Kidney (tissue), 13 donors: ENCODE measurements at regions not wholly inside any gene's neighbourhood (a gene's known extent, or its start where the extent isn't known, plus 50 kb on each side); places are given as distances from the start of the nearest gene placed in this dataset.

Source experiments
- DNase-seq, 5 donors: peaks; one replicate each; pipeline ENCODE4 v3.0.0-alpha.2; 2013 to 2020
- FAIRE-seq: peaks from 2 replicates; lab custom pipeline; 2012; peaks lifted over from hg19 to GRCh38; lab: Jason Lieb, UNC
- H3K27ac ChIP-seq, 2 donors: one replicate each; pipeline ENCODE4 v1.7.0; 2013; ENCODE audit warnings: low read depth in 2 of 2, low read length in 2 of 2, inconsistent platforms in 1 of 2
- H3K27me3 ChIP-seq: one replicate; pipeline ENCODE4 v1.7.1; 2013; ENCODE audit warnings: low read length, inconsistent platforms; ENCODE audit not compliant: control insufficient read depth, insufficient read depth
- H3K36me3 ChIP-seq, 3 donors: one replicate each; pipeline versions ENCODE4 v1.7.0 to v1.7.1; 2013; ENCODE audit warnings: low read length in 3 of 3, control low read depth in 1 of 3, inconsistent platforms in 1 of 3; ENCODE audit not compliant: insufficient read depth in 3 of 3, control insufficient read depth in 2 of 3
- H3K4me1 ChIP-seq, 3 donors: one replicate each; pipeline versions ENCODE4 v1.7.0 to v1.7.1; 2013; ENCODE audit warnings: low read length in 3 of 3, inconsistent platforms in 1 of 3, low read depth in 1 of 3; ENCODE audit not compliant: control insufficient read depth in 2 of 3, insufficient read depth in 2 of 3
- H3K4me3 ChIP-seq, 3 donors: one replicate each; pipeline versions ENCODE4 v1.7.0 to v1.8.1; 2013; ENCODE audit warnings: low read length in 3 of 3, control low read depth in 1 of 3, inconsistent platforms in 1 of 3
- H3K9ac ChIP-seq, 3 donors: one replicate each; pipeline versions ENCODE4 v1.7.0 to v1.7.1; 2013; ENCODE audit warnings: low read length in 3 of 3, control low read depth in 1 of 3, inconsistent platforms in 1 of 3
- H3K9me3 ChIP-seq, 3 donors: one replicate each; pipeline versions ENCODE4 v1.7.0 to v1.7.1; 2013; ENCODE audit warnings: low read length in 3 of 3, control low read depth in 1 of 3, inconsistent platforms in 1 of 3; ENCODE audit not compliant: control insufficient read depth in 2 of 3, insufficient read depth in 1 of 3
- CTCF ChIP-seq: IDR thresholded peaks from 3 replicates; pipeline ENCODE4 v1.5.1; 2012; ENCODE audit warnings: mild to moderate bottlenecking, moderate library complexity, borderline replicate concordance; ENCODE audit not compliant: insufficient read depth; ENCODE audit errors: extremely low read depth
- intact Hi-C: fragments of 100-400 bp; cut with DNase I; formaldehyde crosslinking; loops from one replicate; pipeline ENCODE4 v1.11.1; 2022
- donor health status: control.
- donor health status: control.
- donor health status: control.
- donor health status: control.
- donor health status: control.
- donor health status: DM: yes; HTN: yes; CAD: no.
- donor health status: Normal renal cell carcinoma (clear cell type).

GRCh38 chr2:234858790-234859329 is 93.0 kb upstream of the SH3BP4 start:
- peaks cover 2 to 19% (median 16%) of the 10 kb centered on the region in 3 donors for H3K4me1 ChIP-seq
- no peak for TF ChIP-seq CTCF
- H3K27ac ChIP-seq, result no peak overlapping the region
- no peaks in the 10 kb centered on the region for H3K27me3 ChIP-seq
- H3K4me3 ChIP-seq, result no peak overlapping the region
- FAIRE-seq (no peak), DNase-seq (no peak)
- no peak overlapping the region for H3K9ac ChIP-seq
- no peaks in the 10 kb centered on the region for H3K9me3 ChIP-seq
- no peaks in the 10 kb centered on the region for H3K36me3 ChIP-seq
- intact Hi-C loops, result no loop called here

- Histone ChIP-seq H3K27me3 (no peaks in the 10 kb centered on the region), H3K4me3 (no peak overlapping the region), H3K36me3 (no peaks in the 10 kb centered on the region), H3K9me3 (no peaks in the 10 kb centered on the region), H3K27ac (no peak overlapping the region), H3K9ac (no peak overlapping the region), H3K4me1 (peaks cover 2 to 16% (median 13%) of the 10 kb centered on the region in 3 donors)
- no peak for DNase-seq
- FAIRE-seq, result no peak
- no peak for TF ChIP-seq CTCF
- intact Hi-C loops, result no loop called here
These were observed 93.7 kb upstream of the SH3BP4 start for GRCh38 chr2:234858145-234858544.

- TF ChIP-seq CTCF, result no peak
- intact Hi-C loops, result no loop called here
- Histone ChIP-seq H3K4me1 (peaks cover 0 to 3% (median 0%) of the 10 kb centered on the region in 3 donors), H3K27ac (no peak overlapping the region), H3K27me3 (no peaks in the 10 kb centered on the region), H3K9me3 (no peaks in the 10 kb centered on the region), H3K36me3 (no peaks in the 10 kb centered on the region), H3K4me3 (no peak overlapping the region), H3K9ac (no peak overlapping the region)
- DNase-seq, result no peak
- no peak for FAIRE-seq
These were observed 98.1 kb upstream of the SH3BP4 start for GRCh38 chr2:234853729-234854128.

- no peaks in the 10 kb centered on the region for H3K27me3 ChIP-seq
- no peaks in the 10 kb centered on the region for H3K36me3 ChIP-seq
- H3K4me3 ChIP-seq, result no peak overlapping the region
- H3K4me1 ChIP-seq, result no peaks in the 10 kb centered on the region
- H3K9ac ChIP-seq, result no peak overlapping the region
- TF ChIP-seq CTCF, result no peak
- H3K9me3 ChIP-seq, result no peaks in the 10 kb centered on the region
- DNase-seq (no peak), FAIRE-seq (no peak)
- no peak overlapping the region for H3K27ac ChIP-seq
- intact Hi-C loops, result no loop called here
These were observed 98.9 kb upstream of the SH3BP4 start for GRCh38 chr2:234852941-234853340.
